ENCODE measurements at regions not wholly inside any gene's neighbourhood (a gene's known extent, or its start where the extent isn't known, plus 50 kb on each side); places are given as distances from the start of the nearest gene placed in this dataset.

DNA sequence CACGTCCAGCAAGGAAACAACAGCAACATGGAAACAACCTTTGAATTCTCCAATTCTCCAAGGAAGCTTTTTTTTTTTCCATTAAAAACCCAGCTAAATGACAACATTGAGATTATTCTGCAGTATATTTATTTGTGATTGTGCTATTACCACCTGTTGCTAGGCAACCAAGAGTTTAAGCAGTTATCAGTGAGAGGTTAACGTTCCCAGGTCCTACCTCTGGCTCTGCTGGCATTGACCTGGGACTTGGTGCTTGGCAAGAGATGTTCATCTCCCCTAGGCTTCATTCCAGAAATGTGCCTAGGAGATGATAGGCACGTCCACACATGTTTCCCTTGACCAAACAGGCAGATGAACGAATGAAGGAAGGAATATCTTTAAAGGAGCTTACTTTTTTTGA, 157.0 kb downstream of the TDRD15 start:
- Histone ChIP-seq H3K36me3 (ENCODE audit: control insufficient read depth in 2 of 2, insufficient read depth in 2 of 2, low read length in 2 of 2) (no peaks in the 10 kb centered on the region), H3K9ac (ENCODE audit: low read depth in 1 of 2, low read length in 2 of 2) (no peak overlapping the region), H3K4me1 (ENCODE audit: control insufficient read depth in 2 of 2, insufficient read depth in 2 of 2, low read length in 2 of 2) (peaks cover 11 to 22% of the 10 kb centered on the region in 2 donors), H3K27ac (ENCODE audit: low read depth in 2 of 2, low read length in 2 of 2) (no peak overlapping the region), H3K4me3 (ENCODE audit: low read length in 2 of 2) (no peak overlapping the region), H3K9me3 (ENCODE audit: control insufficient read depth in 2 of 2, low read length in 2 of 2) (no peaks in the 10 kb centered on the region), H3K27me3 (ENCODE audit: control insufficient read depth in 2 of 2, insufficient read depth in 2 of 2, low read length in 2 of 2) (no peaks in the 10 kb centered on the region)

- Histone ChIP-seq H3K4me3 (ENCODE audit: low read length in 2 of 2) (no peak overlapping the region), H3K4me1 (ENCODE audit: control insufficient read depth in 2 of 2, insufficient read depth in 2 of 2, low read length in 2 of 2) (peaks cover 7 to 18% of the 10 kb centered on the region in 2 donors), H3K36me3 (ENCODE audit: control insufficient read depth in 2 of 2, insufficient read depth in 2 of 2, low read length in 2 of 2) (no peaks in the 10 kb centered on the region), H3K27ac (ENCODE audit: low read depth in 2 of 2, low read length in 2 of 2) (no peak overlapping the region), H3K9ac (ENCODE audit: low read depth in 1 of 2, low read length in 2 of 2) (no peak overlapping the region), H3K9me3 (ENCODE audit: control insufficient read depth in 2 of 2, low read length in 2 of 2) (no peaks in the 10 kb centered on the region), H3K27me3 (ENCODE audit: control insufficient read depth in 2 of 2, insufficient read depth in 2 of 2, low read length in 2 of 2) (no peaks in the 10 kb centered on the region)
Measured at GRCh38 chr2:21281384-21281783, 157.6 kb downstream of the TDRD15 start.

GRCh38 chr2:21281791-21282514, 158.2 kb downstream of the TDRD15 start:
- Histone ChIP-seq H3K4me3 (ENCODE audit: low read length in 2 of 2) (no peak overlapping the region), H3K27me3 (ENCODE audit: control insufficient read depth in 2 of 2, insufficient read depth in 2 of 2, low read length in 2 of 2) (no peaks in the 10 kb centered on the region), H3K9me3 (ENCODE audit: control insufficient read depth in 2 of 2, low read length in 2 of 2) (no peaks in the 10 kb centered on the region), H3K36me3 (ENCODE audit: control insufficient read depth in 2 of 2, insufficient read depth in 2 of 2, low read length in 2 of 2) (no peaks in the 10 kb centered on the region), H3K4me1 (ENCODE audit: control insufficient read depth in 2 of 2, insufficient read depth in 2 of 2, low read length in 2 of 2) (peaks cover 2 to 13% of the 10 kb centered on the region in 2 donors), H3K27ac (ENCODE audit: low read depth in 2 of 2, low read length in 2 of 2) (no peak overlapping the region), H3K9ac (ENCODE audit: low read depth in 1 of 2, low read length in 2 of 2) (no peak overlapping the region)

GRCh38 chr2:21282515-21282898, 158.7 kb downstream of the TDRD15 start:
- Histone ChIP-seq H3K9me3 (ENCODE audit: control insufficient read depth in 2 of 2, low read length in 2 of 2) (no peaks in the 10 kb centered on the region), H3K27ac (ENCODE audit: low read depth in 2 of 2, low read length in 2 of 2) (no peak overlapping the region), H3K4me1 (ENCODE audit: control insufficient read depth in 2 of 2, insufficient read depth in 2 of 2, low read length in 2 of 2) (peaks cover 0 to 10% of the 10 kb centered on the region in 2 donors), H3K4me3 (ENCODE audit: low read length in 2 of 2) (no peak overlapping the region), H3K27me3 (ENCODE audit: control insufficient read depth in 2 of 2, insufficient read depth in 2 of 2, low read length in 2 of 2) (no peaks in the 10 kb centered on the region), H3K9ac (ENCODE audit: low read depth in 1 of 2, low read length in 2 of 2) (no peak overlapping the region), H3K36me3 (ENCODE audit: control insufficient read depth in 2 of 2, insufficient read depth in 2 of 2, low read length in 2 of 2) (no peaks in the 10 kb centered on the region)

DNA sequence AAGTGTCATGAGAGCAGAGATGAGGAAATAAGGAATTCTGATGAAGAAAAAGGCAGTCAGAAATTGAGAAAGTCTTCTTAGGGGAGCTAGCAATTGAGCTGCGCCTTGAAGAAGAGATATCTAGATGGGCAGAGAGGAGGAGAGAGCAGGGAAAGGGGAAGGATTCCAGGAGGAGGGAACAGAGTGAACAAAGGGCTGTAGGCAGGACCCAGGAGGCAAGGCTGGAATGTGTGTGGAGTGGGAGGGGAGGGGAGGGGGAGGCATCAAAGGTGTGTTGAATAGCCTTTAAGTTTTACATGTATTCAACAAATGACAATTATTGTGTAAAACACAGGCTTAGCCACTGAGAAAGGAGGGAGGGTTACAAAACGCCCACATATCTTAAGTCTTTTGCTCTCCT, 164.5 kb downstream of the TDRD15 start:
- no peak overlapping the region for H3K9ac ChIP-seq (ENCODE audit: low read depth in 1 of 2, low read length in 2 of 2)
- H3K27ac ChIP-seq (ENCODE audit: low read depth in 2 of 2, low read length in 2 of 2) = no peak overlapping the region
- no peaks in the 10 kb centered on the region for H3K4me1 ChIP-seq (ENCODE audit: control insufficient read depth in 2 of 2, insufficient read depth in 2 of 2, low read length in 2 of 2)
- no peaks in the 10 kb centered on the region for H3K36me3 ChIP-seq (ENCODE audit: control insufficient read depth in 2 of 2, insufficient read depth in 2 of 2, low read length in 2 of 2)
- no peaks in the 10 kb centered on the region for H3K9me3 ChIP-seq (ENCODE audit: control insufficient read depth in 2 of 2, low read length in 2 of 2)
- H3K4me3 ChIP-seq (ENCODE audit: low read length in 2 of 2) = no peak overlapping the region
- no peaks in the 10 kb centered on the region for H3K27me3 ChIP-seq (ENCODE audit: control insufficient read depth in 2 of 2, insufficient read depth in 2 of 2, low read length in 2 of 2)

DNA sequence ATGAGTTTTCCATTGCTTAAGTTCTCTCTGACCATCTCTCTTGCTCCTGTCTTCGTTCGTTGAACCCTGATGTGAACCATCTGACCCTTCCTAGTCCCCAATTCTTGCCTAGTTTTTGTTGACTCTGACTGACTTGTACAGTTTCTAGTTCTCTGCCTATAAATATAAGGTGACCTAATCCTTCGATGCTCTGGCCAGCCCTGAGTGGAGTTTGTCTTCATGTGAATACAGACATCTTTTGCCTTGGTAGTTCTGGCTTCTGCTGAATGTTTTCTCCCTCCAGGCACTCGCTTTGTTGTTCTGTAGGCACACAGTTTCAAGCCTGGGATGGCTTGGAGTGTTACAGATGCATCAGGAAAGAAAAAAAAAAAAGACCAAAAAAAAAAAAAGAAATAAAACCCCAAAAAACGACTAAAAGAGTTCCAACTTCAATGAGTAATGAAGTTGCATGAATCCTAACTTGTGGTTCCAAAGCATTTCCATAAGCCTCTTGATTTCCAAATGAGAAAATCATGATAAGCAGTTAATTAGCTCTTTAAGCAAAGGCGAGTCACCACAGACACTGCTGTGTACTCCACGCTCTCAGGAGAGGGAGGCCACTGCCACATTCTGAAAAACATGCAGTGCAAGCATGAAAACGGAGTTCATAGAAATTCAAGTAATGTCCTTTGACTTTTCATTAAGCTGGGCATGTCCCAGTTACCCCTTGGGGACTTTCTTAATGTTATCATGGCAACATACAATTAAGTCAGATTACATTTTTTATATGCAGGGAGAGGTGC, 165.2 kb downstream of the TDRD15 start:
- Histone ChIP-seq H3K9ac (ENCODE audit: low read depth in 1 of 2, low read length in 2 of 2) (no peak overlapping the region), H3K27ac (ENCODE audit: low read depth in 2 of 2, low read length in 2 of 2) (no peak overlapping the region), H3K9me3 (ENCODE audit: control insufficient read depth in 2 of 2, low read length in 2 of 2) (no peaks in the 10 kb centered on the region), H3K36me3 (ENCODE audit: control insufficient read depth in 2 of 2, insufficient read depth in 2 of 2, low read length in 2 of 2) (no peaks in the 10 kb centered on the region), H3K4me3 (ENCODE audit: low read length in 2 of 2) (no peak overlapping the region), H3K27me3 (ENCODE audit: control insufficient read depth in 2 of 2, insufficient read depth in 2 of 2, low read length in 2 of 2) (no peaks in the 10 kb centered on the region), H3K4me1 (ENCODE audit: control insufficient read depth in 2 of 2, insufficient read depth in 2 of 2, low read length in 2 of 2) (no peaks in the 10 kb centered on the region)

DNA sequence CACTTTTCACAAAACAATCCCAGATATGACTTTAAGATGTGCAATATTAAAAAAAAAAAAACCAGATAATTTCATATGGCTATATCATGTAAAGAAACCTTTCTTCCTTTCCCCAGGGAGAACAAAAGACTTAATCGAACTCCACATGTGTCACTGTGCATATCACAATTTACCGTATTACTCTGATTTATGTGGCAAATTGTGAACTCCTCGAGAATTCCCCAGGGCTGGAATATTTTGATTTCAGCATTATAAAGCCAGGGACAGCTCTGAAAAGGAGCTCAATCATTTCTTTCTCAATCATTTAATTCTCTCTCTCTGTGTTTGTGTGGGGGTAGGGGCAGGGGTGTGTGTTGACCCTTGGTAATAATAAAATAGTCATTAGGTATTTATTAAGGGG, 165.8 kb downstream of the TDRD15 start:
- H3K36me3 ChIP-seq (ENCODE audit: control insufficient read depth in 2 of 2, insufficient read depth in 2 of 2, low read length in 2 of 2) = no peaks in the 10 kb centered on the region
- no peak overlapping the region for H3K4me3 ChIP-seq (ENCODE audit: low read length in 2 of 2)
- H3K9me3 ChIP-seq (ENCODE audit: control insufficient read depth in 2 of 2, low read length in 2 of 2) = no peaks in the 10 kb centered on the region
- H3K27ac ChIP-seq (ENCODE audit: low read depth in 2 of 2, low read length in 2 of 2) = no peak overlapping the region
- no peak overlapping the region for H3K9ac ChIP-seq (ENCODE audit: low read depth in 1 of 2, low read length in 2 of 2)
- H3K27me3 ChIP-seq (ENCODE audit: control insufficient read depth in 2 of 2, insufficient read depth in 2 of 2, low read length in 2 of 2) = no peaks in the 10 kb centered on the region
- no peaks in the 10 kb centered on the region for H3K4me1 ChIP-seq (ENCODE audit: control insufficient read depth in 2 of 2, insufficient read depth in 2 of 2, low read length in 2 of 2)

GRCh38 chr2:21289989-21290388, 166.2 kb downstream of the TDRD15 start:
- no peak overlapping the region for H3K9ac ChIP-seq (ENCODE audit: low read depth in 1 of 2, low read length in 2 of 2)
- H3K36me3 ChIP-seq (ENCODE audit: control insufficient read depth in 2 of 2, insufficient read depth in 2 of 2, low read length in 2 of 2) = no peaks in the 10 kb centered on the region
- no peaks in the 10 kb centered on the region for H3K27me3 ChIP-seq (ENCODE audit: control insufficient read depth in 2 of 2, insufficient read depth in 2 of 2, low read length in 2 of 2)
- H3K27ac ChIP-seq (ENCODE audit: low read depth in 2 of 2, low read length in 2 of 2) = no peak overlapping the region
- H3K9me3 ChIP-seq (ENCODE audit: control insufficient read depth in 2 of 2, low read length in 2 of 2) = no peaks in the 10 kb centered on the region
- no peak overlapping the region for H3K4me3 ChIP-seq (ENCODE audit: low read length in 2 of 2)
- H3K4me1 ChIP-seq (ENCODE audit: control insufficient read depth in 2 of 2, insufficient read depth in 2 of 2, low read length in 2 of 2) = no peaks in the 10 kb centered on the region

DNA sequence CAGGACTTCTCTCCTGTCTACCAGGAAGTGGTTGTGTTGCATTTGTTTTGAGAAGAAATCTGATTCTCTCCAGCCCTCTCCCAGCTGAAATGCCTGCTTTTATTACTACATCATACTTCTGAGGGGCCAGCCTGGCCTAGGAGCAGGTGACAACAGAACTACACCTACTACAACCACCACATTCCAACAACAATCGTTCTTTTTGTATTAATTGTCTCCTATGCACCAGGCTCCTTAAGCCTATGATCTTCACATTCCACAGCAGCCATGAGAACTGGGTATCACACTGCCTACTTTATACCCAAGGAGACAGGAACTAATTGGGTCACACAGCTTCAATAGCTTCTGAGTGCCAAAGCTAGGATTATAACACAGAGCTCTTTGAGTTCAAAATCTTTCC, 167.7 kb downstream of the TDRD15 start:
- Histone ChIP-seq H3K4me1 (ENCODE audit: control insufficient read depth in 2 of 2, insufficient read depth in 2 of 2, low read length in 2 of 2) (no peaks in the 10 kb centered on the region), H3K36me3 (ENCODE audit: control insufficient read depth in 2 of 2, insufficient read depth in 2 of 2, low read length in 2 of 2) (no peaks in the 10 kb centered on the region), H3K27me3 (ENCODE audit: control insufficient read depth in 2 of 2, insufficient read depth in 2 of 2, low read length in 2 of 2) (no peaks in the 10 kb centered on the region), H3K4me3 (ENCODE audit: low read length in 2 of 2) (no peak overlapping the region), H3K9me3 (ENCODE audit: control insufficient read depth in 2 of 2, low read length in 2 of 2) (no peaks in the 10 kb centered on the region), H3K27ac (ENCODE audit: low read depth in 2 of 2, low read length in 2 of 2) (no peak overlapping the region), H3K9ac (ENCODE audit: low read depth in 1 of 2, low read length in 2 of 2) (no peak overlapping the region)

- Histone ChIP-seq H3K27me3 (ENCODE audit: control insufficient read depth in 2 of 2, insufficient read depth in 2 of 2, low read length in 2 of 2) (no peaks in the 10 kb centered on the region), H3K9me3 (ENCODE audit: control insufficient read depth in 2 of 2, low read length in 2 of 2) (no peaks in the 10 kb centered on the region), H3K9ac (ENCODE audit: low read depth in 1 of 2, low read length in 2 of 2) (no peak overlapping the region), H3K27ac (ENCODE audit: low read depth in 2 of 2, low read length in 2 of 2) (no peak overlapping the region), H3K4me3 (ENCODE audit: low read length in 2 of 2) (no peak overlapping the region), H3K36me3 (ENCODE audit: control insufficient read depth in 2 of 2, insufficient read depth in 2 of 2, low read length in 2 of 2) (no peaks in the 10 kb centered on the region), H3K4me1 (ENCODE audit: control insufficient read depth in 2 of 2, insufficient read depth in 2 of 2, low read length in 2 of 2) (no peaks in the 10 kb centered on the region)
Measured at GRCh38 chr2:21294446-21294845, 170.7 kb downstream of the TDRD15 start.

All from mucosa of rectum (tissue), 2 donors.